Calu3 (cell line): ENCODE measurements at regions not wholly inside any gene's neighbourhood (a gene's known extent, or its start where the extent isn't known, plus 50 kb on each side); places are given as distances from the start of the nearest gene placed in this dataset.

ENCODE experiments used
- BruUV-seq: library from RNA; stranded (reverse); fragments of 400-500 nt; replicated peaks from 2 replicates; lab custom pipeline; 2021; lab: Mats Ljungman, UMichigan
- CTCF ChIA-PET: fragments of 300-600 bp; sonication (Branson Sonifier 250); formaldehyde crosslinking; loops from one replicate; lab custom pipeline; 2022; ENCODE audit warnings: antibody characterized with exemption; lab: Charles Lee
- DNase-seq: peaks from one replicate; pipeline ENCODE4 v3.0.0; 2022
- H3K27ac Mint-ChIP-seq: one replicate; pipeline ENCODE4 v1.8.0; 2022; ENCODE audit warnings: mixed read lengths; ENCODE audit not compliant: unreplicated experiment
- H3K27me3 Mint-ChIP-seq: one replicate; pipeline ENCODE4 v1.8.0; 2022; ENCODE audit warnings: mixed read lengths; ENCODE audit not compliant: unreplicated experiment
- H3K36me3 Mint-ChIP-seq: one replicate; pipeline ENCODE4 v1.8.0; 2022; ENCODE audit warnings: mild to moderate bottlenecking, moderate library complexity, mixed read lengths; ENCODE audit not compliant: insufficient read depth, unreplicated experiment
- H3K4me1 Mint-ChIP-seq: one replicate; pipeline ENCODE4 v1.8.0; 2022; ENCODE audit warnings: mild to moderate bottlenecking, low read depth, mixed read lengths; ENCODE audit not compliant: unreplicated experiment
- H3K4me3 Mint-ChIP-seq: one replicate; pipeline ENCODE4 v1.8.0; 2022; ENCODE audit warnings: mild to moderate bottlenecking, low read depth, moderate library complexity, mixed read lengths; ENCODE audit not compliant: unreplicated experiment
- H3K9me3 Mint-ChIP-seq: one replicate; pipeline ENCODE4 v1.8.0; 2022; ENCODE audit warnings: low read depth, mixed read lengths; ENCODE audit not compliant: unreplicated experiment
- CTCF ChIP-seq: fragments of 200-600 bp; IDR thresholded peaks from one replicate; pipeline ENCODE4 v1.8.0; 2022; ENCODE audit warnings: antibody characterized with exemption; ENCODE audit not compliant: unreplicated experiment
- intact Hi-C: fragments of 100-400 bp; cut with micrococcal nuclease; formaldehyde crosslinking; loops from one replicate; pipeline ENCODE4 v1.10.0; 2022; ENCODE audit not compliant: unreplicated experiment

- Mint-ChIP-seq H3K27me3 (peaks cover 85% of the 10 kb centered on the region), H3K27ac (no peak overlapping the region), H3K4me3 (no peak overlapping the region), H3K9me3 (peaks cover 11% of the 10 kb centered on the region), H3K4me1 (no peaks in the 10 kb centered on the region), H3K36me3 (no peaks in the 10 kb centered on the region)
- CTCF ChIA-PET = no interaction called here
- BruUV-seq = no TSS peak
- TF ChIP-seq CTCF = no peak
- DNase-seq = no peak
- intact Hi-C loops = no loop called here
Observed at GRCh38 chr7:109094-109493, 83.3 kb upstream of the FAM20C start.

- CTCF ChIA-PET = no interaction called here
- BruUV-seq = no TSS peak
- H3K27ac Mint-ChIP-seq = no peak overlapping the region
- no peaks in the 10 kb centered on the region for H3K36me3 Mint-ChIP-seq
- no peak overlapping the region for H3K4me3 Mint-ChIP-seq
- DNase-seq = no peak
- peaks cover 88% of the 10 kb centered on the region for H3K27me3 Mint-ChIP-seq
- no peaks in the 10 kb centered on the region for H3K4me1 Mint-ChIP-seq
- peaks cover 17% of the 10 kb centered on the region for H3K9me3 Mint-ChIP-seq
- TF ChIP-seq CTCF = no peak
- intact Hi-C loops = no loop called here
Observed at GRCh38 chr7:109898-110556, 82.3 kb upstream of the FAM20C start.

- TF ChIP-seq CTCF = no peak
- CTCF ChIA-PET = no interaction called here
- BruUV-seq = no TSS peak
Observed at GRCh38 chr7:110557-111232, 81.7 kb upstream of the FAM20C start.

GRCh38 chr7:111591-111990 lies 80.8 kb upstream of the FAM20C start:
- no peak for TF ChIP-seq CTCF
- peaks cover 84% of the 10 kb centered on the region for H3K27me3 Mint-ChIP-seq
- CTCF ChIA-PET = no interaction called here
- H3K9me3 Mint-ChIP-seq = peaks cover 17% of the 10 kb centered on the region
- intact Hi-C loops = no loop called here
- no peaks in the 10 kb centered on the region for H3K4me1 Mint-ChIP-seq
- H3K4me3 Mint-ChIP-seq = no peak overlapping the region
- no peak overlapping the region for H3K27ac Mint-ChIP-seq
- H3K36me3 Mint-ChIP-seq = no peaks in the 10 kb centered on the region
- no TSS peak for BruUV-seq
- no peak for DNase-seq

More at GRCh38 chr7:110557-111232, 81.7 kb upstream of the FAM20C start:
- Mint-ChIP-seq H3K9me3 (peaks cover 17% of the 10 kb centered on the region), H3K27ac (no peak overlapping the region), H3K4me3 (no peak overlapping the region), H3K27me3 (peaks cover 84% of the 10 kb centered on the region), H3K4me1 (no peaks in the 10 kb centered on the region), H3K36me3 (no peaks in the 10 kb centered on the region)
- DNase-seq = no peak
- intact Hi-C loops = no loop called here
